GM18519 (cell line): ENCODE measurements at regions not wholly inside any gene's neighbourhood (a gene's known extent, or its start where the extent isn't known, plus 50 kb on each side); places are given as distances from the start of the nearest gene placed in this dataset.
"Not testable (repeated sequence)": the region's sequence is repeated elsewhere in the genome, so short reads cannot be mapped to it uniquely, and the experiment has no call there.

Source experiments
- ATAC-seq: cut with Tn5 transposase; IDR thresholded peaks from one replicate; pipeline ENCODE4 v1.9.1; 2021; ENCODE audit warnings: mild to moderate bottlenecking, moderate library complexity; ENCODE audit not compliant: unreplicated experiment, low FRiP score

- no peak for ATAC-seq
Measured at GRCh38 chr12:65720136-65721130, 103.8 kb upstream of the HMGA2 start.

- no peak for ATAC-seq
Measured at GRCh38 chr12:65721541-65722190, 102.6 kb upstream of the HMGA2 start.

GRCh38 chr12:65725376-65725775 lies 98.9 kb upstream of the HMGA2 start:
- ATAC-seq = no peak

GRCh38 chr12:65728455-65728847 lies 95.8 kb upstream of the HMGA2 start:
- ATAC-seq = no peak

GRCh38 chr12:65728848-65729793 lies 95.2 kb upstream of the HMGA2 start:
- no peak for ATAC-seq

GRCh38 chr12:65731771-65732170 lies 92.5 kb upstream of the HMGA2 start:
- ATAC-seq = no peak

- not testable (repeated sequence) for ATAC-seq
Measured at GRCh38 chr12:65733643-65734042, 90.6 kb upstream of the HMGA2 start.

- no peak for ATAC-seq
Measured at GRCh38 chr12:65734226-65734625, 90.1 kb upstream of the HMGA2 start.

GRCh38 chr12:65739606-65740005 lies 84.7 kb upstream of the HMGA2 start:
- no peak for ATAC-seq

- no peak for ATAC-seq
Measured at GRCh38 chr12:65740506-65740872, 83.8 kb upstream of the HMGA2 start.

- peak; percentile 64 for ATAC-seq
Measured at GRCh38 chr12:65740873-65741600, 83.2 kb upstream of the HMGA2 start.

GRCh38 chr12:65741656-65742017 lies 82.6 kb upstream of the HMGA2 start:
- peak; percentile 14 for ATAC-seq

- ATAC-seq = peak; percentile 25
Measured at GRCh38 chr12:65742018-65743010, 82.0 kb upstream of the HMGA2 start.

- ATAC-seq = not testable (repeated sequence)
Measured at GRCh38 chr12:65744236-65744840, 79.9 kb upstream of the HMGA2 start.

GRCh38 chr12:65747338-65747737 lies 76.9 kb upstream of the HMGA2 start:
- ATAC-seq = no peak

GRCh38 chr12:65748332-65748731 lies 76.0 kb upstream of the HMGA2 start:
- no peak for ATAC-seq

GRCh38 chr12:65754290-65754689 lies 70.0 kb upstream of the HMGA2 start:
- no peak for ATAC-seq
